WTC11 (cell line): ENCODE measurements at regions not wholly inside any gene's neighbourhood (a gene's known extent, or its start where the extent isn't known, plus 50 kb on each side); places are given as distances from the start of the nearest gene placed in this dataset.

Experiments used
- CTCF ChIP-seq: fragments of 200-600 bp; IDR thresholded peaks from 2 replicates; pipeline ENCODE4 v1.8.0; 2022; ENCODE audit warnings: antibody characterized with exemption
- ESRRA ChIP-seq: sonication (generic); formaldehyde crosslinking; IDR thresholded peaks from 2 replicates; pipeline ENCODE4 v1.8.1; 2022; ENCODE audit warnings: mild to moderate bottlenecking, missing genetic modification reagents, borderline replicate concordance
- ETV6 ChIP-seq: sonication (generic); formaldehyde crosslinking; IDR thresholded peaks from 2 replicates; pipeline ENCODE4 v1.8.1; 2022; ENCODE audit warnings: mild to moderate bottlenecking, missing genetic modification reagents
- FOXK1 ChIP-seq: sonication (generic); formaldehyde crosslinking; IDR thresholded peaks from 2 replicates; pipeline ENCODE4 v1.8.0; 2022; ENCODE audit warnings: mild to moderate bottlenecking, moderate library complexity, missing genetic modification reagents
- KAT7 ChIP-seq: sonication (generic); formaldehyde crosslinking; IDR thresholded peaks from 2 replicates; pipeline ENCODE4 v1.8.1; 2023; ENCODE audit warnings: missing genetic modification reagents, mild to moderate bottlenecking, borderline replicate concordance
- NR3C1 ChIP-seq: sonication (generic); formaldehyde crosslinking; conservative IDR thresholded peaks from 2 replicates; pipeline ENCODE4 v1.8.1; 2023; ENCODE audit warnings: low read depth, mild to moderate bottlenecking, missing genetic modification reagents
- USF2 ChIP-seq: sonication (generic); formaldehyde crosslinking; IDR thresholded peaks from 2 replicates; pipeline ENCODE4 v1.8.1; 2023; ENCODE audit warnings: mild to moderate bottlenecking, missing genetic modification reagents, moderate library complexity
- ZNF121 ChIP-seq: sonication (generic); formaldehyde crosslinking; IDR thresholded peaks from 2 replicates; pipeline ENCODE4 v1.8.0; 2023; ENCODE audit warnings: missing genetic modification reagents
- TF ChIP-seq, protein P1 (sequence below): sonication (generic); formaldehyde crosslinking; IDR thresholded peaks from 2 replicates; pipeline ENCODE4 v1.8.1; 2022; ENCODE audit warnings: low read depth, mild to moderate bottlenecking, moderate library complexity, missing genetic modification reagents, borderline replicate concordance
- TF ChIP-seq, protein P2 (sequence below): sonication (generic); formaldehyde crosslinking; IDR thresholded peaks from 2 replicates; pipeline ENCODE4 v1.8.0; 2022; ENCODE audit warnings: mild to moderate bottlenecking, missing genetic modification reagents
- TF ChIP-seq, protein P3 (sequence below): sonication (generic); formaldehyde crosslinking; conservative IDR thresholded peaks from 2 replicates; pipeline ENCODE4 v1.8.1; 2022; ENCODE audit warnings: mild to moderate bottlenecking, missing genetic modification reagents

- TF ChIP-seq, protein P1, sequence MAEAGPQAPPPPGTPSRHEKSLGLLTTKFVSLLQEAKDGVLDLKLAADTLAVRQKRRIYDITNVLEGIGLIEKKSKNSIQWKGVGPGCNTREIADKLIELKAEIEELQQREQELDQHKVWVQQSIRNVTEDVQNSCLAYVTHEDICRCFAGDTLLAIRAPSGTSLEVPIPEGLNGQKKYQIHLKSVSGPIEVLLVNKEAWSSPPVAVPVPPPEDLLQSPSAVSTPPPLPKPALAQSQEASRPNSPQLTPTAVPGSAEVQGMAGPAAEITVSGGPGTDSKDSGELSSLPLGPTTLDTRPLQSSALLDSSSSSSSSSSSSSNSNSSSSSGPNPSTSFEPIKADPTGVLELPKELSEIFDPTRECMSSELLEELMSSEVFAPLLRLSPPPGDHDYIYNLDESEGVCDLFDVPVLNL (CRISPR knock-in tag): no peak
- TF ChIP-seq ZNF121 (CRISPR knock-in tag): no peak
- no peak for TF ChIP-seq CTCF
- no peak for TF ChIP-seq KAT7 (CRISPR knock-in tag)
- no peak for TF ChIP-seq ETV6 (CRISPR knock-in tag)
- TF ChIP-seq, protein P2, sequence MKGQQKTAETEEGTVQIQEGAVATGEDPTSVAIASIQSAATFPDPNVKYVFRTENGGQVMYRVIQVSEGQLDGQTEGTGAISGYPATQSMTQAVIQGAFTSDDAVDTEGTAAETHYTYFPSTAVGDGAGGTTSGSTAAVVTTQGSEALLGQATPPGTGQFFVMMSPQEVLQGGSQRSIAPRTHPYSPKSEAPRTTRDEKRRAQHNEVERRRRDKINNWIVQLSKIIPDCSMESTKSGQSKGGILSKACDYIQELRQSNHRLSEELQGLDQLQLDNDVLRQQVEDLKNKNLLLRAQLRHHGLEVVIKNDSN (CRISPR knock-in tag): no peak
- no peak for TF ChIP-seq USF2
- no peak for TF ChIP-seq FOXK1 (CRISPR knock-in tag)
- TF ChIP-seq NR3C1: no peak
- TF ChIP-seq, protein P3, sequence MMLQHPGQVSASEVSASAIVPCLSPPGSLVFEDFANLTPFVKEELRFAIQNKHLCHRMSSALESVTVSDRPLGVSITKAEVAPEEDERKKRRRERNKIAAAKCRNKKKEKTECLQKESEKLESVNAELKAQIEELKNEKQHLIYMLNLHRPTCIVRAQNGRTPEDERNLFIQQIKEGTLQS (CRISPR knock-in tag): no peak
- no peak for TF ChIP-seq ESRRA (CRISPR knock-in tag)
Observed at GRCh38 chr18:68447286-68447685, 267.6 kb downstream of the TMX3 start.
